ENCODE measurements at regions not wholly inside any gene's neighbourhood (a gene's known extent, or its start where the extent isn't known, plus 50 kb on each side); places are given as distances from the start of the nearest gene placed in this dataset.

DNA sequence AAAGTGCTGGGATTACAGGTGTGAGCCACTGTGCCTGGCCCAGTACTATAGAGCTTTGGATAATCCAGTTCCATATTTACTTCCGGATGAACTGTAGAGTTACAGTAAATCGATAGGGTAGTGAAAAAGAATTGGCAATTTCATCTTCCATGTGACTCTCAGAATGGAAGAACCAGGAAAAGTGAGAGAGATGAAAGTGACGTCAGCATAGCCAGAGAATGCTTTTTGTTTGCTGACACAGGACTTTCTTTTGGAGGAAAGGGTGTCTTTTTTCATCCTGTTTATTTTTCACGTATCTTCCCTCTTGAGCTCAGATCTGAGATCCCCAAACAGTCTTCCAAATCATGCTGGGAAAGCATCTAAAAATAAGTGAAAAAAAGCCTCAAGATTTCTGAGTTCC lies 91.2 kb upstream of the KCNAB1 start:
- H4K20me1 ChIP-seq (ENCODE audit: insufficient read depth, low read length) = no peaks in the 10 kb centered on the region
- DNase-seq = no peak
- H2AFZ ChIP-seq (ENCODE audit: insufficient read depth, low read depth, low read length, poor library complexity, severe bottlenecking) = no peak overlapping the region
- H3K4me1 ChIP-seq (ENCODE audit: control insufficient read depth in 1 of 2, insufficient read depth in 2 of 2, low read length in 2 of 2) = no peaks in the 10 kb centered on the region
- Mint-ChIP-seq H3K4me3 (no peak overlapping the region), H3K36me3 (no peaks in the 10 kb centered on the region), H3K27ac (no peak overlapping the region), H3K9me3 (peaks cover 0 to 3% (median 0%) of the 10 kb centered on the region in 7 donors), H3K27me3 (ENCODE audit: low read depth in 3 of 3) (peaks cover 0 to 4% (median 2%) of the 10 kb centered on the region in 3 donors), H3K4me1 (no peaks in the 10 kb centered on the region)
- intact Hi-C loops (cut with micrococcal nuclease) = no loop called here
- H3K79me2 ChIP-seq (ENCODE audit: insufficient read depth, low read length) = no peaks in the 10 kb centered on the region
- no peak overlapping the region for H3K4me2 ChIP-seq (replicated peaks; ENCODE audit: extremely low read depth, low read length, poor library complexity, severe bottlenecking)
- no peak overlapping the region for H3K27ac ChIP-seq (ENCODE audit: low read depth in 1 of 2, low read length in 2 of 2)
- H3K27me3 ChIP-seq (ENCODE audit: control insufficient read depth in 2 of 2, insufficient read depth in 2 of 2, low read length in 2 of 2) = no peaks in the 10 kb centered on the region
- H3K4me3 ChIP-seq (replicated peaks in 1 of 3; ENCODE audit: low read depth in 2 of 3, low read length in 3 of 3) = no peak overlapping the region
- no peaks in the 10 kb centered on the region for H3K36me3 ChIP-seq (replicated peaks in 1 of 2; ENCODE audit: control insufficient read depth in 1 of 2, insufficient read depth in 2 of 2, low read length in 2 of 2)
- TF ChIP-seq, protein P1, sequence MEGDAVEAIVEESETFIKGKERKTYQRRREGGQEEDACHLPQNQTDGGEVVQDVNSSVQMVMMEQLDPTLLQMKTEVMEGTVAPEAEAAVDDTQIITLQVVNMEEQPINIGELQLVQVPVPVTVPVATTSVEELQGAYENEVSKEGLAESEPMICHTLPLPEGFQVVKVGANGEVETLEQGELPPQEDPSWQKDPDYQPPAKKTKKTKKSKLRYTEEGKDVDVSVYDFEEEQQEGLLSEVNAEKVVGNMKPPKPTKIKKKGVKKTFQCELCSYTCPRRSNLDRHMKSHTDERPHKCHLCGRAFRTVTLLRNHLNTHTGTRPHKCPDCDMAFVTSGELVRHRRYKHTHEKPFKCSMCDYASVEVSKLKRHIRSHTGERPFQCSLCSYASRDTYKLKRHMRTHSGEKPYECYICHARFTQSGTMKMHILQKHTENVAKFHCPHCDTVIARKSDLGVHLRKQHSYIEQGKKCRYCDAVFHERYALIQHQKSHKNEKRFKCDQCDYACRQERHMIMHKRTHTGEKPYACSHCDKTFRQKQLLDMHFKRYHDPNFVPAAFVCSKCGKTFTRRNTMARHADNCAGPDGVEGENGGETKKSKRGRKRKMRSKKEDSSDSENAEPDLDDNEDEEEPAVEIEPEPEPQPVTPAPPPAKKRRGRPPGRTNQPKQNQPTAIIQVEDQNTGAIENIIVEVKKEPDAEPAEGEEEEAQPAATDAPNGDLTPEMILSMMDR (IDR thresholded peaks at IDR 0.05) = no peak
- 90% methylated on average over 2 of the region's 4 CpGs for WGBS (ENCODE audit: insufficient coverage)
- H3K9ac ChIP-seq (ENCODE audit: insufficient read depth, low read length, poor library complexity, severe bottlenecking) = no peak overlapping the region
- H3K9me3 ChIP-seq (replicated peaks in 1 of 2; ENCODE audit: control insufficient read depth in 1 of 2, insufficient read depth in 1 of 2, low read length in 2 of 2) = no peaks in the 10 kb centered on the region

DNA sequence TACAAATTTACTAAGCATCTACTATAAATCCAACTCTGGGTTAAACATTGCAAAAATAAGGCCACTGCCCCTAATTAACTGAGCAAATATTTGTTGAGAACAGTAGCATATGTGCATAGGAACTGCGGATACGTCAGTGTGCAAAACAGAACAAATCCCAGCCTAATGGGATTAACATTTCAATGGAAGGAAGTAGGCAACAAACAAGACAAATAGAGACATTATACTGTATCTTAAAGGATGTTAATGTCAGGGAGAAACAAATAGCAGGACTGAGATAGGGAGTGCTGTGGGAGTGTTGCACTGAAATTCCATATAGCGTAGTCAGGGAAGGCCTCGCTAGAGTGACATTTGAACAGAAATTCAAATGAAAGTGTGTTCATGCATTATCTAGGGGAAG lies 89.7 kb upstream of the KCNAB1 start:
- no peak for DNase-seq
- no peaks in the 10 kb centered on the region for H3K79me2 ChIP-seq (ENCODE audit: insufficient read depth, low read length)
- no peaks in the 10 kb centered on the region for H3K4me1 ChIP-seq (ENCODE audit: control insufficient read depth in 1 of 2, insufficient read depth in 2 of 2, low read length in 2 of 2)
- H3K9me3 Mint-ChIP-seq = peaks cover 0 to 5% (median 2%) of the 10 kb centered on the region in 7 donors
- intact Hi-C loops (cut with micrococcal nuclease) = no loop called here
- H3K4me3 Mint-ChIP-seq = no peak overlapping the region
- no peak overlapping the region for H3K27ac ChIP-seq (ENCODE audit: low read depth in 1 of 2, low read length in 2 of 2)
- 100% methylated on average over 2 of the region's 4 CpGs for WGBS (ENCODE audit: insufficient coverage)
- no peaks in the 10 kb centered on the region for H3K36me3 Mint-ChIP-seq
- TF ChIP-seq, protein P1 (IDR thresholded peaks at IDR 0.05) = no peak
- no peak overlapping the region for H2AFZ ChIP-seq (ENCODE audit: insufficient read depth, low read depth, low read length, poor library complexity, severe bottlenecking)
- peaks cover 0 to 2% (median 1%) of the 10 kb centered on the region in 3 donors for H3K27me3 Mint-ChIP-seq (ENCODE audit: low read depth in 3 of 3)
- H3K9ac ChIP-seq (ENCODE audit: insufficient read depth, low read length, poor library complexity, severe bottlenecking) = no peak overlapping the region
- no peaks in the 10 kb centered on the region for H3K27me3 ChIP-seq (ENCODE audit: control insufficient read depth in 2 of 2, insufficient read depth in 2 of 2, low read length in 2 of 2)
- no peaks in the 10 kb centered on the region for H3K9me3 ChIP-seq (replicated peaks in 1 of 2; ENCODE audit: control insufficient read depth in 1 of 2, insufficient read depth in 1 of 2, low read length in 2 of 2)
- no peak overlapping the region for H3K27ac Mint-ChIP-seq
- H3K4me3 ChIP-seq (replicated peaks in 1 of 3; ENCODE audit: low read depth in 2 of 3, low read length in 3 of 3) = no peak overlapping the region
- no peak overlapping the region for H3K4me2 ChIP-seq (replicated peaks; ENCODE audit: extremely low read depth, low read length, poor library complexity, severe bottlenecking)
- no peaks in the 10 kb centered on the region for H3K4me1 Mint-ChIP-seq
- no peaks in the 10 kb centered on the region for H3K36me3 ChIP-seq (replicated peaks in 1 of 2; ENCODE audit: control insufficient read depth in 1 of 2, insufficient read depth in 2 of 2, low read length in 2 of 2)
- no peaks in the 10 kb centered on the region for H4K20me1 ChIP-seq (ENCODE audit: insufficient read depth, low read length)

Measured in CD14-positive monocyte (primary cell).